Loucy (cell line): ENCODE measurements at regions not wholly inside any gene's neighbourhood (a gene's known extent, or its start where the extent isn't known, plus 50 kb on each side); places are given as distances from the start of the nearest gene placed in this dataset.

Experiments
- H2AFZ ChIP-seq: fragments of 200-600 bp; sonication (generic); 2 replicates; pipeline ENCODE4 v1.6.0; 2016; ENCODE audit warnings: antibody characterized with exemption, mild to moderate bottlenecking, low read length, moderate library complexity
- H3F3A ChIP-seq: fragments of 200-600 bp; 2 replicates; pipeline ENCODE4 v1.6.0; 2016; ENCODE audit warnings: antibody characterized with exemption, low read depth, mild to moderate bottlenecking
- H3K27me3 ChIP-seq: fragments of 200-600 bp; sonication (generic); 2 replicates; pipeline ENCODE4 v1.6.1; 2014; ENCODE audit warnings: low read length, mild to moderate bottlenecking; ENCODE audit not compliant: insufficient read depth, poor library complexity, severe bottlenecking
- H3K36me3 ChIP-seq: fragments of 200-600 bp; sonication (generic); 2 replicates; pipeline ENCODE4 v1.6.1; 2016; ENCODE audit warnings: low read length; ENCODE audit not compliant: insufficient read depth
- H3K4me1 ChIP-seq: fragments of 200-600 bp; sonication (generic); 2 replicates; pipeline ENCODE4 v1.5.1; 2014; ENCODE audit warnings: low read length, mild to moderate bottlenecking; ENCODE audit not compliant: insufficient read depth, poor library complexity, severe bottlenecking
- H3K4me2 ChIP-seq: fragments of 200-600 bp; sonication (generic); 2 replicates; pipeline ENCODE4 v1.6.0; 2014; ENCODE audit warnings: antibody characterized with exemption, low read length, low read depth, mild to moderate bottlenecking; ENCODE audit not compliant: poor library complexity, severe bottlenecking
- H3K4me3 ChIP-seq: fragments of 200-600 bp; sonication (generic); 2 replicates; pipeline ENCODE4 v1.5.1; 2014; ENCODE audit warnings: low read length, mild to moderate bottlenecking, mixed read lengths; ENCODE audit not compliant: poor library complexity, severe bottlenecking
- H3K79me2 ChIP-seq: fragments of 200-600 bp; sonication (generic); 2 replicates; pipeline ENCODE4 v1.6.1; 2014; ENCODE audit warnings: low read length; ENCODE audit not compliant: insufficient read depth
- H3K9ac ChIP-seq: fragments of 200-600 bp; sonication (generic); 2 replicates; pipeline ENCODE4 v1.6.0; 2014; ENCODE audit warnings: mild to moderate bottlenecking, low read depth, low read length, moderate library complexity; ENCODE audit not compliant: poor library complexity, severe bottlenecking
- H3K9me2 ChIP-seq: fragments of 200-600 bp; sonication (generic); replicated peaks from 2 replicates; pipeline ENCODE4 v1.6.1; 2016; ENCODE audit warnings: low read depth, low read length, mixed read lengths
- H3K9me3 ChIP-seq: fragments of 200-600 bp; sonication (generic); 2 replicates; pipeline ENCODE4 v1.6.1; 2014; ENCODE audit warnings: mild to moderate bottlenecking, antibody characterized with exemption, low read length, low read depth; ENCODE audit not compliant: insufficient read depth
- H4K20me1 ChIP-seq: fragments of 200-600 bp; sonication (generic); 2 replicates; pipeline ENCODE4 v1.6.0; 2014; ENCODE audit warnings: antibody characterized with exemption, low read length, mild to moderate bottlenecking; ENCODE audit not compliant: insufficient read depth, poor library complexity, severe bottlenecking
- EZH2phosphoT487 ChIP-seq: fragments of 200-600 bp; IDR thresholded peaks from 2 replicates; pipeline ENCODE4 v1.6.1; 2018; ENCODE audit warnings: antibody characterized with exemption, mild to moderate bottlenecking, moderate library complexity, borderline replicate concordance
- TF ChIP-seq, protein P1 (sequence below): fragments of 200-600 bp; sonication (generic); conservative IDR thresholded peaks from 2 replicates; pipeline ENCODE4 v1.5.1; 2014; ENCODE audit warnings: mild to moderate bottlenecking, antibody characterized with exemption, low read length

- Histone ChIP-seq H4K20me1 (no peaks in the 10 kb centered on the region), H3K9me3 (no peaks in the 10 kb centered on the region), H3K27me3 (no peaks in the 10 kb centered on the region), H3K79me2 (no peaks in the 10 kb centered on the region), H3K36me3 (no peaks in the 10 kb centered on the region), H3F3A (no peaks in the 10 kb centered on the region), H3K9me2 (no peaks in the 10 kb centered on the region), H3K4me3 (no peak overlapping the region), H3K4me1 (no peaks in the 10 kb centered on the region), H3K9ac (no peak overlapping the region), H3K4me2 (no peak overlapping the region), H2AFZ (no peak overlapping the region)
- TF ChIP-seq EZH2phosphoT487: no peak
- TF ChIP-seq, protein P1, sequence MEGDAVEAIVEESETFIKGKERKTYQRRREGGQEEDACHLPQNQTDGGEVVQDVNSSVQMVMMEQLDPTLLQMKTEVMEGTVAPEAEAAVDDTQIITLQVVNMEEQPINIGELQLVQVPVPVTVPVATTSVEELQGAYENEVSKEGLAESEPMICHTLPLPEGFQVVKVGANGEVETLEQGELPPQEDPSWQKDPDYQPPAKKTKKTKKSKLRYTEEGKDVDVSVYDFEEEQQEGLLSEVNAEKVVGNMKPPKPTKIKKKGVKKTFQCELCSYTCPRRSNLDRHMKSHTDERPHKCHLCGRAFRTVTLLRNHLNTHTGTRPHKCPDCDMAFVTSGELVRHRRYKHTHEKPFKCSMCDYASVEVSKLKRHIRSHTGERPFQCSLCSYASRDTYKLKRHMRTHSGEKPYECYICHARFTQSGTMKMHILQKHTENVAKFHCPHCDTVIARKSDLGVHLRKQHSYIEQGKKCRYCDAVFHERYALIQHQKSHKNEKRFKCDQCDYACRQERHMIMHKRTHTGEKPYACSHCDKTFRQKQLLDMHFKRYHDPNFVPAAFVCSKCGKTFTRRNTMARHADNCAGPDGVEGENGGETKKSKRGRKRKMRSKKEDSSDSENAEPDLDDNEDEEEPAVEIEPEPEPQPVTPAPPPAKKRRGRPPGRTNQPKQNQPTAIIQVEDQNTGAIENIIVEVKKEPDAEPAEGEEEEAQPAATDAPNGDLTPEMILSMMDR: no peak
Observed at GRCh38 chr11:130798801-130799200, 117.5 kb downstream of the SNX19 start.

- Histone ChIP-seq H3F3A (no peaks in the 10 kb centered on the region), H2AFZ (no peak overlapping the region), H3K27me3 (no peaks in the 10 kb centered on the region), H3K4me1 (no peaks in the 10 kb centered on the region), H3K36me3 (no peaks in the 10 kb centered on the region), H3K9me3 (no peaks in the 10 kb centered on the region), H3K4me2 (no peak overlapping the region), H3K9me2 (no peaks in the 10 kb centered on the region), H3K79me2 (no peaks in the 10 kb centered on the region), H4K20me1 (no peaks in the 10 kb centered on the region), H3K9ac (no peak overlapping the region), H3K4me3 (no peak overlapping the region)
- TF ChIP-seq, protein P1: no peak
- TF ChIP-seq EZH2phosphoT487: no peak
Observed at GRCh38 chr11:130801333-130802122, 114.8 kb downstream of the SNX19 start.

DNA sequence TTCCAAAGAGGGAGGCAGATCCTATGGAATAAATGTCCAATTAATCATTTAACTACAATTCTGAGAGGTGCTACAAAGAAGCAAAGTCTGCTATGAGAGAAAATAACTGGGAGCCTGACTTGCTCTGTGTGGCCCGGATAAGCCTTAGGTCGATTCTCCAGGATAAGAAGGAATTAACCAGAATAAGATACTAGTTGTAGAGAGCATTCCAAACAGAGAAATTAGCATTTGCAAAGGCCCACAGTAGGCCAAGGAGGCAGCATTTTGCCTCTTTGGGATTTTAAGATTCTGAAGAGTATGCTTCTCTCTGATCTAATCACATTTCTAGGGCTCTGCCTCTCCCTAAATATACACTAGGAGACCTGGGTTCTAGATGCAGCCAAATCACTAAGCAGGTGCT is 113.7 kb downstream of the SNX19 start:
- H3K79me2 ChIP-seq: no peaks in the 10 kb centered on the region
- no peaks in the 10 kb centered on the region for H3K9me3 ChIP-seq
- H3K4me1 ChIP-seq: no peaks in the 10 kb centered on the region
- no peak overlapping the region for H2AFZ ChIP-seq
- H3K4me3 ChIP-seq: no peak overlapping the region
- H3F3A ChIP-seq: no peaks in the 10 kb centered on the region
- H3K36me3 ChIP-seq: no peaks in the 10 kb centered on the region
- no peak for TF ChIP-seq EZH2phosphoT487
- TF ChIP-seq, protein P1: no peak
- H3K9ac ChIP-seq: no peak overlapping the region
- no peak overlapping the region for H3K4me2 ChIP-seq
- H3K9me2 ChIP-seq: no peaks in the 10 kb centered on the region
- H4K20me1 ChIP-seq: no peaks in the 10 kb centered on the region
- no peaks in the 10 kb centered on the region for H3K27me3 ChIP-seq
